ENCODE measurements at regions not wholly inside any gene's neighbourhood (a gene's known extent, or its start where the extent isn't known, plus 50 kb on each side); places are given as distances from the start of the nearest gene placed in this dataset.

DNA sequence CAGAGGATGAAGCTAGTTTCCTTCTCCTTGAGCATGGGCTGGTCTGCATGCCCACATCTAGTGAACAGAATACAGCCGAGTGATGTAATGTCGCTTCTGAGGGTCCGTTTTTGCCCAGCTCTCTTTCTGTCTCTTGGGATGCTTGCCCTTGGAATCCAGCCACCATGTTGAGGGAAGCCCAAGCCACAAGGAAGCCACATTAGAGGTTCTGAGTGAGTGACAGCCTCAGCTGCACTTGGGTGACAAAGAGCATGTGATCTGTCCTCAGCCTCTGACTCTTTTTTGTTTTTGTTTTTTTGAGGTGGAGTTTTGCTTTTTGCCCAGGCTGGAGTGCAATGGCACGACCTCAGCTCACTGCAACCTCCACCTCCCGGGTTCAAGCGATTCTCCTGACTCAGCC lies 100.6 kb upstream of the SALL4 start:
- Histone ChIP-seq H3K27ac (ENCODE audit: low read depth in 1 of 2, low read length in 2 of 2) (no peak overlapping the region), H3K27me3 (ENCODE audit: control insufficient read depth in 4 of 4, insufficient read depth in 4 of 4, low read length in 3 of 4) (no peaks in the 10 kb centered on the region), H3K9me3 (ENCODE audit: control insufficient read depth in 4 of 4, low read length in 3 of 4) (no peaks in the 10 kb centered on the region), H3K4me3 (ENCODE audit: low read depth in 1 of 3, low read length in 3 of 3) (no peak overlapping the region), H3K9ac (ENCODE audit: low read depth in 1 of 2, low read length in 2 of 2) (no peak overlapping the region), H3K4me1 (ENCODE audit: control insufficient read depth in 4 of 4, insufficient read depth in 4 of 4, low read length in 3 of 4) (no peaks in the 10 kb centered on the region), H3K36me3 (ENCODE audit: control insufficient read depth in 4 of 4, insufficient read depth in 3 of 4, low read depth in 1 of 4, low read length in 3 of 4) (no peaks in the 10 kb centered on the region)
- no peak for DNase-seq (ENCODE audit: low spot score)
- TF ChIP-seq, protein P1, sequence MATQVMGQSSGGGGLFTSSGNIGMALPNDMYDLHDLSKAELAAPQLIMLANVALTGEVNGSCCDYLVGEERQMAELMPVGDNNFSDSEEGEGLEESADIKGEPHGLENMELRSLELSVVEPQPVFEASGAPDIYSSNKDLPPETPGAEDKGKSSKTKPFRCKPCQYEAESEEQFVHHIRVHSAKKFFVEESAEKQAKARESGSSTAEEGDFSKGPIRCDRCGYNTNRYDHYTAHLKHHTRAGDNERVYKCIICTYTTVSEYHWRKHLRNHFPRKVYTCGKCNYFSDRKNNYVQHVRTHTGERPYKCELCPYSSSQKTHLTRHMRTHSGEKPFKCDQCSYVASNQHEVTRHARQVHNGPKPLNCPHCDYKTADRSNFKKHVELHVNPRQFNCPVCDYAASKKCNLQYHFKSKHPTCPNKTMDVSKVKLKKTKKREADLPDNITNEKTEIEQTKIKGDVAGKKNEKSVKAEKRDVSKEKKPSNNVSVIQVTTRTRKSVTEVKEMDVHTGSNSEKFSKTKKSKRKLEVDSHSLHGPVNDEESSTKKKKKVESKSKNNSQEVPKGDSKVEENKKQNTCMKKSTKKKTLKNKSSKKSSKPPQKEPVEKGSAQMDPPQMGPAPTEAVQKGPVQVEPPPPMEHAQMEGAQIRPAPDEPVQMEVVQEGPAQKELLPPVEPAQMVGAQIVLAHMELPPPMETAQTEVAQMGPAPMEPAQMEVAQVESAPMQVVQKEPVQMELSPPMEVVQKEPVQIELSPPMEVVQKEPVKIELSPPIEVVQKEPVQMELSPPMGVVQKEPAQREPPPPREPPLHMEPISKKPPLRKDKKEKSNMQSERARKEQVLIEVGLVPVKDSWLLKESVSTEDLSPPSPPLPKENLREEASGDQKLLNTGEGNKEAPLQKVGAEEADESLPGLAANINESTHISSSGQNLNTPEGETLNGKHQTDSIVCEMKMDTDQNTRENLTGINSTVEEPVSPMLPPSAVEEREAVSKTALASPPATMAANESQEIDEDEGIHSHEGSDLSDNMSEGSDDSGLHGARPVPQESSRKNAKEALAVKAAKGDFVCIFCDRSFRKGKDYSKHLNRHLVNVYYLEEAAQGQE (IDR thresholded peaks at IDR 0.05), result no peak
- TF ChIP-seq MAX (IDR thresholded peaks at IDR 0.05), result no peak
- no peak for TF ChIP-seq HNF4A (conservative IDR thresholded peaks at IDR 0.05)
- no peak for TF ChIP-seq NR2F2 (IDR thresholded peaks at IDR 0.05)
- no peak for TF ChIP-seq FOXA2 (IDR thresholded peaks at IDR 0.05)
- TF ChIP-seq, protein P2, sequence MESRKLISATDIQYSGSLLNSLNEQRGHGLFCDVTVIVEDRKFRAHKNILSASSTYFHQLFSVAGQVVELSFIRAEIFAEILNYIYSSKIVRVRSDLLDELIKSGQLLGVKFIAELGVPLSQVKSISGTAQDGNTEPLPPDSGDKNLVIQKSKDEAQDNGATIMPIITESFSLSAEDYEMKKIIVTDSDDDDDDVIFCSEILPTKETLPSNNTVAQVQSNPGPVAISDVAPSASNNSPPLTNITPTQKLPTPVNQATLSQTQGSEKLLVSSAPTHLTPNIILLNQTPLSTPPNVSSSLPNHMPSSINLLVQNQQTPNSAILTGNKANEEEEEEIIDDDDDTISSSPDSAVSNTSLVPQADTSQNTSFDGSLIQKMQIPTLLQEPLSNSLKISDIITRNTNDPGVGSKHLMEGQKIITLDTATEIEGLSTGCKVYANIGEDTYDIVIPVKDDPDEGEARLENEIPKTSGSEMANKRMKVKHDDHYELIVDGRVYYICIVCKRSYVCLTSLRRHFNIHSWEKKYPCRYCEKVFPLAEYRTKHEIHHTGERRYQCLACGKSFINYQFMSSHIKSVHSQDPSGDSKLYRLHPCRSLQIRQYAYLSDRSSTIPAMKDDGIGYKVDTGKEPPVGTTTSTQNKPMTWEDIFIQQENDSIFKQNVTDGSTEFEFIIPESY (IDR thresholded peaks at IDR 0.05), result no peak
- no peak for TF ChIP-seq ATF3 (IDR thresholded peaks at IDR 0.05)
- 90% methylated on average over 6 of the region's 6 CpGs for WGBS

GRCh38 chr20:51900443-51900842 lies 98.1 kb upstream of the SALL4 start:
- Histone ChIP-seq H3K9ac (ENCODE audit: low read depth in 1 of 2, low read length in 2 of 2) (no peak overlapping the region), H3K4me3 (ENCODE audit: low read depth in 1 of 3, low read length in 3 of 3) (no peak overlapping the region), H3K9me3 (ENCODE audit: control insufficient read depth in 4 of 4, low read length in 3 of 4) (no peaks in the 10 kb centered on the region), H3K36me3 (ENCODE audit: control insufficient read depth in 4 of 4, insufficient read depth in 3 of 4, low read depth in 1 of 4, low read length in 3 of 4) (no peaks in the 10 kb centered on the region), H3K4me1 (ENCODE audit: control insufficient read depth in 4 of 4, insufficient read depth in 4 of 4, low read length in 3 of 4) (no peaks in the 10 kb centered on the region), H3K27ac (ENCODE audit: low read depth in 1 of 2, low read length in 2 of 2) (no peak overlapping the region), H3K27me3 (ENCODE audit: control insufficient read depth in 4 of 4, insufficient read depth in 4 of 4, low read length in 3 of 4) (no peaks in the 10 kb centered on the region)
- DNase-seq (ENCODE audit: low spot score), result no peak
- no peak for TF ChIP-seq GABPA (IDR thresholded peaks at IDR 0.05 in 1 of 2, conservative IDR thresholded peaks at IDR 0.05 in 1 of 2)
- no peak for TF ChIP-seq ATF3 (IDR thresholded peaks at IDR 0.05)
- TF ChIP-seq FOXA1 (IDR thresholded peaks at IDR 0.05), result no peak
- no peak for TF ChIP-seq NR2F2 (IDR thresholded peaks at IDR 0.05)
- TF ChIP-seq EGR1 (IDR thresholded peaks at IDR 0.05; ENCODE audit: low read depth in 2 of 2), result no peak
- TF ChIP-seq YY1 (IDR thresholded peaks at IDR 0.05), result no peak
- TF ChIP-seq RAD21 (IDR thresholded peaks at IDR 0.05), result no peak
- TF ChIP-seq MAX (IDR thresholded peaks at IDR 0.05), result no peak
- TF ChIP-seq, protein P2 (IDR thresholded peaks at IDR 0.05), result no peak
- no peak for TF ChIP-seq HNF4A (conservative IDR thresholded peaks at IDR 0.05)
- TF ChIP-seq FOXA2 (IDR thresholded peaks at IDR 0.05), result no peak
- no peak for TF ChIP-seq TAF1 (conservative IDR thresholded peaks at IDR 0.05)
- TF ChIP-seq, protein P1 (IDR thresholded peaks at IDR 0.05), result no peak
- 93% methylated on average over 3 of the region's 3 CpGs for WGBS

Measured in liver (tissue), 7 donors.